IPS-20b (cell line): ENCODE measurements at regions not wholly inside any gene's neighbourhood (a gene's known extent, or its start where the extent isn't known, plus 50 kb on each side); places are given as distances from the start of the nearest gene placed in this dataset.

ENCODE experiments used
- H3K27ac ChIP-seq: one replicate; pipeline ENCODE4 v1.5.1; 2013; ENCODE audit warnings: low read length
- H3K27me3 ChIP-seq: 2 replicates; pipeline ENCODE4 v1.6.1; 2013; ENCODE audit warnings: mild to moderate bottlenecking, low read length, inconsistent platforms; ENCODE audit not compliant: insufficient read depth
- H3K36me3 ChIP-seq: 2 replicates; pipeline ENCODE4 v1.6.1; 2013; ENCODE audit warnings: low read depth, mild to moderate bottlenecking, inconsistent platforms, low read length, moderate library complexity; ENCODE audit not compliant: insufficient read depth
- H3K4me1 ChIP-seq: 2 replicates; pipeline ENCODE4 v1.6.1; 2013; ENCODE audit warnings: mild to moderate bottlenecking, control low read depth, inconsistent platforms, low read length, moderate library complexity; ENCODE audit not compliant: insufficient read depth
- H3K4me3 ChIP-seq: 2 replicates; pipeline ENCODE4 v1.5.1; 2013; ENCODE audit warnings: mild to moderate bottlenecking, low read length, inconsistent platforms
- H3K9ac ChIP-seq: 2 replicates; pipeline ENCODE4 v1.6.1; 2013; ENCODE audit warnings: low read depth, mild to moderate bottlenecking, inconsistent platforms, low read length, moderate library complexity
- H3K9me3 ChIP-seq: 2 replicates; pipeline ENCODE4 v1.6.1; 2013; ENCODE audit warnings: mild to moderate bottlenecking, low read depth, low read length, inconsistent platforms; ENCODE audit not compliant: insufficient read depth

GRCh38 chr3:84877092-84877491, 81.7 kb upstream of the CADM2 start:
- Histone ChIP-seq H3K9me3 (no peaks in the 10 kb centered on the region), H3K4me1 (no peaks in the 10 kb centered on the region)

GRCh38 chr3:84881288-84881687, 77.5 kb upstream of the CADM2 start:
- H3K9ac ChIP-seq = no peak overlapping the region
- H3K36me3 ChIP-seq = no peaks in the 10 kb centered on the region
- no peak overlapping the region for H3K4me3 ChIP-seq
- H3K9me3 ChIP-seq = no peaks in the 10 kb centered on the region
- H3K27me3 ChIP-seq = no peaks in the 10 kb centered on the region
- no peaks in the 10 kb centered on the region for H3K4me1 ChIP-seq
- H3K27ac ChIP-seq = no peak overlapping the region

More at GRCh38 chr3:84877092-84877491, 81.7 kb upstream of the CADM2 start:
- no peak overlapping the region for H3K4me3 ChIP-seq
- H3K36me3 ChIP-seq = no peaks in the 10 kb centered on the region
- H3K27ac ChIP-seq = no peak overlapping the region
- no peaks in the 10 kb centered on the region for H3K27me3 ChIP-seq
- no peak overlapping the region for H3K9ac ChIP-seq

GRCh38 chr3:84885199-84885882, 73.4 kb upstream of the CADM2 start:
- Histone ChIP-seq H3K27ac (no peak overlapping the region), H3K9ac (no peak overlapping the region)

GRCh38 chr3:84891851-84892250, 66.9 kb upstream of the CADM2 start:
- no peaks in the 10 kb centered on the region for H3K4me1 ChIP-seq
- no peaks in the 10 kb centered on the region for H3K27me3 ChIP-seq
- H3K9me3 ChIP-seq = no peaks in the 10 kb centered on the region
- no peak overlapping the region for H3K27ac ChIP-seq
- H3K9ac ChIP-seq = no peak overlapping the region
- H3K4me3 ChIP-seq = no peak overlapping the region
- H3K36me3 ChIP-seq = no peaks in the 10 kb centered on the region

More at GRCh38 chr3:84885199-84885882, 73.4 kb upstream of the CADM2 start:
- no peak overlapping the region for H3K4me3 ChIP-seq
- no peaks in the 10 kb centered on the region for H3K36me3 ChIP-seq
- H3K27me3 ChIP-seq = no peaks in the 10 kb centered on the region
- H3K4me1 ChIP-seq = no peaks in the 10 kb centered on the region
- no peaks in the 10 kb centered on the region for H3K9me3 ChIP-seq

GRCh38 chr3:84893211-84893610, 65.6 kb upstream of the CADM2 start:
- no peaks in the 10 kb centered on the region for H3K27me3 ChIP-seq

GRCh38 chr3:84904212-84904611, 54.6 kb upstream of the CADM2 start:
- no peaks in the 10 kb centered on the region for H3K4me1 ChIP-seq
- peaks cover 13% of the 10 kb centered on the region; the same call in 1 of the 2 replicates for H3K9me3 ChIP-seq
- H3K36me3 ChIP-seq = no peaks in the 10 kb centered on the region
- H3K27ac ChIP-seq = no peak overlapping the region
- no peak overlapping the region for H3K4me3 ChIP-seq
- no peak overlapping the region for H3K9ac ChIP-seq
- H3K27me3 ChIP-seq = no peaks in the 10 kb centered on the region

More at GRCh38 chr3:84893211-84893610, 65.6 kb upstream of the CADM2 start:
- H3K9me3 ChIP-seq = no peaks in the 10 kb centered on the region
- H3K36me3 ChIP-seq = no peaks in the 10 kb centered on the region
- no peak overlapping the region for H3K27ac ChIP-seq
- H3K9ac ChIP-seq = no peak overlapping the region
- H3K4me3 ChIP-seq = no peak overlapping the region
- H3K4me1 ChIP-seq = no peaks in the 10 kb centered on the region

- Histone ChIP-seq H3K4me3 (no peak overlapping the region), H3K27me3 (no peaks in the 10 kb centered on the region), H3K36me3 (no peaks in the 10 kb centered on the region), H3K9me3 (peaks cover 13% of the 10 kb centered on the region; the same call in 1 of the 2 replicates), H3K4me1 (no peaks in the 10 kb centered on the region), H3K9ac (no peak overlapping the region), H3K27ac (no peak overlapping the region)
Observed at GRCh38 chr3:84904816-84905555, 53.8 kb upstream of the CADM2 start.

GRCh38 chr3:84905556-84905920, 53.3 kb upstream of the CADM2 start:
- Histone ChIP-seq H3K9me3 (peaks cover 9% of the 10 kb centered on the region; the same call in 1 of the 2 replicates), H3K27me3 (no peaks in the 10 kb centered on the region), H3K9ac (no peak overlapping the region), H3K4me3 (no peak overlapping the region), H3K36me3 (no peaks in the 10 kb centered on the region), H3K27ac (no peak overlapping the region), H3K4me1 (no peaks in the 10 kb centered on the region)

- Histone ChIP-seq H3K36me3 (no peaks in the 10 kb centered on the region), H3K9ac (no peak overlapping the region), H3K27ac (no peak overlapping the region), H3K4me1 (no peaks in the 10 kb centered on the region), H3K4me3 (no peak overlapping the region), H3K27me3 (no peaks in the 10 kb centered on the region), H3K9me3 (peaks cover 4% of the 10 kb centered on the region; the same call in 1 of the 2 replicates)
Observed at GRCh38 chr3:84906065-84906464, 52.7 kb upstream of the CADM2 start.
